Activated naive CD8-positive, alpha-beta T cell treated with anti-CD3 and anti-CD28 coated beads, Interleukin-2, amount 10 ng/mL, durations not matched to agents 7 days and 5 days (primary cell): ENCODE measurements at regions not wholly inside any gene's neighbourhood (a gene's known extent, or its start where the extent isn't known, plus 50 kb on each side); places are given as distances from the start of the nearest gene placed in this dataset.
"Not testable (repeated sequence)": the region's sequence is repeated elsewhere in the genome, so short reads cannot be mapped to it uniquely, and the experiment has no call there.

Source experiments
- ATAC-seq: fragments of 150-1000 bp; cut with Tn5 transposase; one replicate; pipeline ENCODE4 v1.10.0; 2021; ENCODE audit warnings: low read depth, moderate library complexity
- POLR2A ChIA-PET: fragments of 350-600 bp; sonication (Branson Sonifier 250); formaldehyde crosslinking; loops from one replicate; lab custom pipeline; 2021; ENCODE audit warnings: antibody characterized with exemption; lab: Charles Lee
- DNase-seq: peaks from one replicate; pipeline ENCODE4 v3.0.0; 2021
- H3K27ac Mint-ChIP-seq: one replicate; pipeline ENCODE4 v1.8.0; 2022; ENCODE audit warnings: mild to moderate bottlenecking, mixed read lengths
- H3K27me3 Mint-ChIP-seq: one replicate; pipeline ENCODE4 v1.8.0; 2022; ENCODE audit warnings: mild to moderate bottlenecking, moderate library complexity, mixed read lengths
- H3K36me3 Mint-ChIP-seq: one replicate; pipeline ENCODE4 v1.8.0; 2021; ENCODE audit warnings: mild to moderate bottlenecking, mixed read lengths
- H3K4me1 Mint-ChIP-seq: one replicate; pipeline ENCODE4 v1.8.0; 2021; ENCODE audit warnings: mixed read lengths
- H3K4me3 Mint-ChIP-seq: one replicate; pipeline ENCODE4 v1.8.0; 2022; ENCODE audit warnings: mild to moderate bottlenecking, moderate library complexity, mixed read lengths
- H3K9me3 Mint-ChIP-seq: one replicate; pipeline ENCODE4 v1.8.0; 2021; ENCODE audit warnings: mixed read lengths

- Mint-ChIP-seq H3K27me3 (no peaks in the 10 kb centered on the region), H3K4me1 (no peaks in the 10 kb centered on the region), H3K27ac (no peak overlapping the region), H3K36me3 (no peaks in the 10 kb centered on the region), H3K9me3 (peaks cover 12% of the 10 kb centered on the region), H3K4me3 (no peak overlapping the region)
- DNase-seq (no peak), ATAC-seq (no peak)
- POLR2A ChIA-PET, result no interaction called here
Observed at GRCh38 chr5:130964231-130965202, 200.5 kb downstream of the HINT1 start.

- no peak for DNase-seq
Observed at GRCh38 chr5:130963798-130964197, 201.3 kb downstream of the HINT1 start.

GRCh38 chr5:130957151-130957550, 207.9 kb downstream of the HINT1 start:
- POLR2A ChIA-PET, result no interaction called here
- Mint-ChIP-seq H3K36me3 (no peaks in the 10 kb centered on the region), H3K4me1 (no peaks in the 10 kb centered on the region), H3K9me3 (peaks cover 11% of the 10 kb centered on the region), H3K4me3 (no peak overlapping the region), H3K27me3 (no peaks in the 10 kb centered on the region), H3K27ac (no peak overlapping the region)
- no peak for DNase-seq
- ATAC-seq, result no peak

More at GRCh38 chr5:130963798-130964197, 201.3 kb downstream of the HINT1 start:
- H3K4me3 Mint-ChIP-seq, result no peak overlapping the region
- no peak for ATAC-seq
- no peaks in the 10 kb centered on the region for H3K36me3 Mint-ChIP-seq
- POLR2A ChIA-PET, result no interaction called here
- H3K27ac Mint-ChIP-seq, result no peak overlapping the region
- H3K27me3 Mint-ChIP-seq, result no peaks in the 10 kb centered on the region
- H3K9me3 Mint-ChIP-seq, result peaks cover 12% of the 10 kb centered on the region
- no peaks in the 10 kb centered on the region for H3K4me1 Mint-ChIP-seq

- H3K36me3 Mint-ChIP-seq, result no peaks in the 10 kb centered on the region
- no peaks in the 10 kb centered on the region for H3K4me1 Mint-ChIP-seq
- DNase-seq, result no peak
- POLR2A ChIA-PET, result no interaction called here
- no peak overlapping the region for H3K27ac Mint-ChIP-seq
- H3K9me3 Mint-ChIP-seq, result peaks cover 7% of the 10 kb centered on the region
- no peak for ATAC-seq
- H3K27me3 Mint-ChIP-seq, result peaks cover 7% of the 10 kb centered on the region
- no peak overlapping the region for H3K4me3 Mint-ChIP-seq
Observed at GRCh38 chr5:130955041-130955440, 210.0 kb downstream of the HINT1 start.

- Mint-ChIP-seq H3K4me3 (no peak overlapping the region), H3K4me1 (no peaks in the 10 kb centered on the region), H3K27me3 (peaks cover 7% of the 10 kb centered on the region), H3K9me3 (peaks cover 7% of the 10 kb centered on the region), H3K27ac (no peak overlapping the region), H3K36me3 (no peaks in the 10 kb centered on the region)
- POLR2A ChIA-PET, result no interaction called here
- ATAC-seq (no peak), DNase-seq (no peak)
Observed at GRCh38 chr5:130954336-130954735, 210.7 kb downstream of the HINT1 start.

GRCh38 chr5:130939059-130939458, 226.0 kb downstream of the HINT1 start:
- no peaks in the 10 kb centered on the region for H3K36me3 Mint-ChIP-seq
- no peak for ATAC-seq
- H3K4me3 Mint-ChIP-seq, result no peak overlapping the region
- no peaks in the 10 kb centered on the region for H3K9me3 Mint-ChIP-seq
- H3K27ac Mint-ChIP-seq, result no peak overlapping the region
- DNase-seq, result no peak
- H3K27me3 Mint-ChIP-seq, result no peaks in the 10 kb centered on the region
- POLR2A ChIA-PET, result no interaction called here
- H3K4me1 Mint-ChIP-seq, result no peaks in the 10 kb centered on the region

GRCh38 chr5:130937046-130937445, 228.0 kb downstream of the HINT1 start:
- POLR2A ChIA-PET, result no interaction called here
- Mint-ChIP-seq H3K4me1 (no peaks in the 10 kb centered on the region), H3K4me3 (no peak overlapping the region), H3K27me3 (no peaks in the 10 kb centered on the region), H3K36me3 (no peaks in the 10 kb centered on the region), H3K27ac (no peak overlapping the region), H3K9me3 (no peaks in the 10 kb centered on the region)
- ATAC-seq, result no peak
- no peak for DNase-seq

- Mint-ChIP-seq H3K4me1 (no peaks in the 10 kb centered on the region), H3K36me3 (no peaks in the 10 kb centered on the region), H3K27ac (no peak overlapping the region), H3K27me3 (no peaks in the 10 kb centered on the region), H3K9me3 (peaks cover 4% of the 10 kb centered on the region), H3K4me3 (no peak overlapping the region)
- no peak for ATAC-seq
- no peak for DNase-seq
- POLR2A ChIA-PET, result no interaction called here
Observed at GRCh38 chr5:130923543-130924124, 241.4 kb downstream of the HINT1 start.

- Mint-ChIP-seq H3K4me1 (no peaks in the 10 kb centered on the region), H3K27ac (no peak overlapping the region), H3K9me3 (no peaks in the 10 kb centered on the region), H3K4me3 (no peak overlapping the region), H3K27me3 (no peaks in the 10 kb centered on the region), H3K36me3 (no peaks in the 10 kb centered on the region)
- no peak for DNase-seq
- POLR2A ChIA-PET, result no interaction called here
- ATAC-seq, result no peak
Observed at GRCh38 chr5:130912088-130912487, 253.0 kb downstream of the HINT1 start.

GRCh38 chr5:130908186-130908585, 256.9 kb downstream of the HINT1 start:
- Mint-ChIP-seq H3K9me3 (peaks cover 2% of the 10 kb centered on the region), H3K27ac (no peak overlapping the region), H3K4me3 (no peak overlapping the region), H3K4me1 (no peaks in the 10 kb centered on the region), H3K36me3 (no peaks in the 10 kb centered on the region), H3K27me3 (no peaks in the 10 kb centered on the region)
- DNase-seq, result no peak
- no peak for ATAC-seq
- POLR2A ChIA-PET, result no interaction called here

- H3K36me3 Mint-ChIP-seq, H3K4me3 Mint-ChIP-seq, POLR2A ChIA-PET, DNase-seq, H3K9me3 Mint-ChIP-seq, H3K27ac Mint-ChIP-seq, H3K4me1 Mint-ChIP-seq, H3K27me3 Mint-ChIP-seq, ATAC-seq: not testable (repeated sequence)
Observed at GRCh38 chr5:130897537-130898195, 267.4 kb downstream of the HINT1 start.

GRCh38 chr5:130897181-130897536, 267.9 kb downstream of the HINT1 start:
- H3K36me3 Mint-ChIP-seq, H3K4me1 Mint-ChIP-seq, H3K27ac Mint-ChIP-seq, H3K9me3 Mint-ChIP-seq, H3K4me3 Mint-ChIP-seq, ATAC-seq, POLR2A ChIA-PET, DNase-seq, H3K27me3 Mint-ChIP-seq: not testable (repeated sequence)

- Mint-ChIP-seq H3K4me1 (no peaks in the 10 kb centered on the region), H3K36me3 (no peaks in the 10 kb centered on the region), H3K4me3 (no peak overlapping the region), H3K27me3 (no peaks in the 10 kb centered on the region), H3K27ac (no peak overlapping the region), H3K9me3 (peaks cover 5% of the 10 kb centered on the region)
- POLR2A ChIA-PET, result no interaction called here
- DNase-seq, result no peak
- no peak for ATAC-seq
Observed at GRCh38 chr5:130896636-130897035, 268.4 kb downstream of the HINT1 start.

- Mint-ChIP-seq H3K4me1 (no peaks in the 10 kb centered on the region), H3K27me3 (no peaks in the 10 kb centered on the region), H3K27ac (no peak overlapping the region), H3K9me3 (peaks cover 3% of the 10 kb centered on the region), H3K4me3 (no peak overlapping the region), H3K36me3 (no peaks in the 10 kb centered on the region)
- ATAC-seq (no peak), DNase-seq (no peak)
- POLR2A ChIA-PET, result no interaction called here
Observed at GRCh38 chr5:130893006-130893405, 272.1 kb downstream of the HINT1 start.
